H1 (cell line): ENCODE measurements at regions not wholly inside any gene's neighbourhood (a gene's known extent, or its start where the extent isn't known, plus 50 kb on each side); places are given as distances from the start of the nearest gene placed in this dataset.

Experiments
- CTCF ChIA-PET: fragments of 300-600 bp; sonication (Branson Sonifier 250); formaldehyde crosslinking; loops from one replicate; lab custom pipeline; 2021; ENCODE audit not compliant: partially characterized antibody; lab: Charles Lee
- POLR2A ChIA-PET: fragments of 300-600 bp; sonication (Branson Sonifier 250); formaldehyde crosslinking; loops from one replicate; lab custom pipeline; 2021; ENCODE audit warnings: inconsistent platforms; ENCODE audit not compliant: partially characterized antibody; lab: Charles Lee
- DNase-seq, 2 experiments: peaks; one replicate each; pipeline versions ENCODE4 v3.0.0 to v3.0.0-alpha.2; 2010 to 2022; ENCODE audit warnings: low spot score in 2 of 2, low read depth in 1 of 2, mixed read lengths in 1 of 2
- FAIRE-seq: peaks from 2 replicates; lab custom pipeline; 2011; peaks lifted over from hg19 to GRCh38; lab: Jason Lieb, UNC
- H2AFZ ChIP-seq: 2 replicates; pipeline ENCODE4 v1.8.1; 2012; ENCODE audit warnings: low read length, inconsistent platforms
- H2AK5ac ChIP-seq: 2 replicates; pipeline ENCODE4 v1.6.1; 2013; ENCODE audit warnings: low read depth, low read length
- H2BK120ac ChIP-seq: replicated peaks from 2 replicates; pipeline ENCODE3; 2013; ENCODE audit warnings: low read depth, low read length, inconsistent platforms
- H2BK12ac ChIP-seq: 2 replicates; pipeline ENCODE4 v1.6.1; 2013; ENCODE audit warnings: low read depth, low read length
- H2BK15ac ChIP-seq: 2 replicates; pipeline ENCODE4 v1.6.1; 2013; ENCODE audit warnings: low read length
- H2BK20ac ChIP-seq: 2 replicates; pipeline ENCODE4 v1.6.1; 2013; ENCODE audit warnings: low read length
- H2BK5ac ChIP-seq: 2 replicates; pipeline ENCODE4 v1.6.1; 2013; ENCODE audit warnings: low read depth, low read length
- H3K14ac ChIP-seq: 2 replicates; pipeline ENCODE4 v1.6.1; 2013; ENCODE audit warnings: inconsistent platforms; ENCODE audit not compliant: insufficient read length
- H3K18ac ChIP-seq: 2 replicates; pipeline ENCODE4 v1.6.1; 2013; ENCODE audit warnings: low read length; ENCODE audit errors: extremely low read depth
- H3K23ac ChIP-seq: 2 replicates; pipeline ENCODE4 v1.6.1; 2013; ENCODE audit warnings: inconsistent platforms; ENCODE audit not compliant: insufficient read length
- H3K23me2 ChIP-seq: 2 replicates; pipeline ENCODE4 v1.6.1; 2013; ENCODE audit warnings: low read depth, low read length
- H3K27ac ChIP-seq: 2 replicates; pipeline ENCODE4 v1.6.1; 2011; ENCODE audit warnings: low read depth, low read length, inconsistent platforms
- H3K27me3 ChIP-seq, 4 experiments: replicated peaks in 1 of 4; 1 replicate in 1 of 4; 2 replicates in 3 of 4; pipeline versions ENCODE4 v1.6.1 to v1.8.1; 2011 to 2013; ENCODE audit warnings: low read length in 3 of 4, mild to moderate bottlenecking in 3 of 4, inconsistent platforms in 2 of 4, mixed read lengths in 2 of 4, moderate library complexity in 1 of 4; ENCODE audit not compliant: control insufficient read depth in 3 of 4, insufficient read depth in 3 of 4; ENCODE audit errors: extremely low read depth in 1 of 4
- H3K36me3 ChIP-seq, 4 experiments: 2 replicates each; pipeline versions ENCODE4 v1.6.1 to v1.8.1; 2011 to 2013; ENCODE audit warnings: mild to moderate bottlenecking in 4 of 4, low read length in 3 of 4, moderate library complexity in 2 of 4, control low read depth in 1 of 4, inconsistent platforms in 1 of 4; ENCODE audit not compliant: insufficient read depth in 4 of 4, control insufficient read depth in 2 of 4
- H3K4ac ChIP-seq: replicated peaks from 2 replicates; pipeline ENCODE3; 2013; ENCODE audit warnings: low read length, low read depth, mixed read lengths, inconsistent platforms; ENCODE audit not compliant: insufficient read length
- H3K4me1 ChIP-seq, 4 experiments: replicated peaks in 1 of 4; 1 replicate in 1 of 4; 2 replicates in 3 of 4; pipeline versions ENCODE4 v1.6.1 to v1.8.1; 2011 to 2013; ENCODE audit warnings: low read length in 3 of 4, inconsistent platforms in 2 of 4, mixed read lengths in 1 of 4; ENCODE audit not compliant: insufficient read depth in 4 of 4, control insufficient read depth in 3 of 4
- H3K4me2 ChIP-seq, 2 experiments: 2 replicates each; pipeline versions ENCODE4 v1.6.1 to v1.8.1; 2011 to 2013; ENCODE audit warnings: low read depth in 2 of 2, low read length in 2 of 2, control low read depth in 1 of 2, inconsistent platforms in 1 of 2, mild to moderate bottlenecking in 1 of 2; ENCODE audit not compliant: insufficient read depth in 1 of 2
- H3K4me3 ChIP-seq, 4 experiments: fragments of 200-600, 300-600 bp in 1 of 4; sonication (generic), shearing (Covaris generic), sonication (Bioruptor Twin) in 1 of 4; 2 replicates each; pipeline versions ENCODE4 v1.5.1 to v1.8.1; 2011 to 2016; ENCODE audit warnings: low read length in 4 of 4, low read depth in 3 of 4, control low read depth in 2 of 4, inconsistent platforms in 2 of 4, mild to moderate bottlenecking in 2 of 4, mixed read lengths in 1 of 4, moderate library complexity in 1 of 4; ENCODE audit not compliant: insufficient read depth in 2 of 4; ENCODE audit errors: extremely low read depth in 1 of 4
- H3K56ac ChIP-seq: replicated peaks from 2 replicates; pipeline ENCODE3; 2013; ENCODE audit warnings: low read depth, mild to moderate bottlenecking, mixed read lengths, low read length, inconsistent platforms; ENCODE audit not compliant: insufficient read length
- H3K79me1 ChIP-seq: 2 replicates; pipeline ENCODE4 v1.6.1; 2013; ENCODE audit warnings: low read depth, low read length, control low read depth
- H3K79me2 ChIP-seq, 2 experiments: 2 replicates each; pipeline versions ENCODE4 v1.6.1 to v1.8.1; 2012 to 2013; ENCODE audit warnings: low read length in 2 of 2, mild to moderate bottlenecking in 2 of 2, inconsistent platforms in 1 of 2; ENCODE audit not compliant: insufficient read depth in 2 of 2, control insufficient read depth in 1 of 2
- H3K9ac ChIP-seq, 4 experiments: replicated peaks in 1 of 4; 1 replicate in 1 of 4; 2 replicates in 3 of 4; pipeline versions ENCODE4 v1.6.1 to v1.8.1; 2011 to 2013; ENCODE audit warnings: low read depth in 3 of 4, low read length in 3 of 4, control low read depth in 2 of 4, mild to moderate bottlenecking in 2 of 4, moderate library complexity in 2 of 4, inconsistent platforms in 1 of 4; ENCODE audit errors: extremely low read depth in 1 of 4
- H3K9me3 ChIP-seq, 2 experiments: 2 replicates each; pipeline versions ENCODE4 v1.6.1 to v1.8.1; 2012 to 2013; ENCODE audit warnings: mild to moderate bottlenecking in 2 of 2, moderate library complexity in 2 of 2, control low read depth in 1 of 2, inconsistent platforms in 1 of 2, low read depth in 1 of 2, low read length in 1 of 2, mixed read lengths in 1 of 2; ENCODE audit not compliant: insufficient read depth in 2 of 2
- H4K20me1 ChIP-seq, 2 experiments: replicated peaks in 1 of 2; 2 replicates each; pipeline versions ENCODE3 to v1.8.1; 2011 to 2013; ENCODE audit warnings: inconsistent platforms in 2 of 2, low read length in 2 of 2, mild to moderate bottlenecking in 1 of 2; ENCODE audit not compliant: insufficient read depth in 2 of 2, control insufficient read depth in 1 of 2
- H4K5ac ChIP-seq: 2 replicates; pipeline ENCODE4 v1.6.1; 2013; ENCODE audit warnings: low read length, low read depth, mixed read lengths, inconsistent platforms; ENCODE audit not compliant: insufficient read length
- H4K8ac ChIP-seq: 2 replicates; pipeline ENCODE4 v1.8.0; 2013; ENCODE audit warnings: mild to moderate bottlenecking, moderate library complexity, low read length, inconsistent platforms; ENCODE audit not compliant: insufficient read depth; ENCODE audit errors: extremely low read depth
- H4K91ac ChIP-seq: replicated peaks from 2 replicates; pipeline ENCODE3; 2013; ENCODE audit warnings: low read length, mixed read lengths, inconsistent platforms; ENCODE audit not compliant: insufficient read length
- BACH1 ChIP-seq: IDR thresholded peaks from 2 replicates; pipeline ENCODE4 v1.6.1; 2012; ENCODE audit warnings: low read length, improper control_type of control experiment
- CTBP2 ChIP-seq: IDR thresholded peaks from 2 replicates; pipeline ENCODE4 v1.7.0; 2011; ENCODE audit warnings: borderline replicate concordance, mild to moderate bottlenecking, moderate library complexity, mixed read lengths, low read length; ENCODE audit not compliant: insufficient read depth, insufficient read length
- HDAC2 ChIP-seq, 2 experiments: fragments of 300-600 bp in 1 of 2; sonication (generic) in 1 of 2; IDR thresholded peaks; 2 replicates each; pipeline ENCODE4 v1.6.1; 2011 to 2012; ENCODE audit warnings: low read depth in 2 of 2, low read length in 2 of 2, mild to moderate bottlenecking in 2 of 2, moderate library complexity in 2 of 2, borderline replicate concordance in 1 of 2, inconsistent platforms in 1 of 2
- TAF7 ChIP-seq: optimal IDR thresholded peaks from 2 replicates; pipeline ENCODE3; 2011; ENCODE audit warnings: low read depth, mild to moderate bottlenecking, inconsistent platforms, low read length, moderate library complexity, borderline replicate concordance
- TBP ChIP-seq: IDR thresholded peaks from 2 replicates; pipeline ENCODE4 v1.6.1; 2011; ENCODE audit warnings: low read depth, low read length, improper control_type of control experiment
- TCF12 ChIP-seq: IDR thresholded peaks from 2 replicates; pipeline ENCODE4 v1.6.1; 2011; ENCODE audit warnings: low read depth, mild to moderate bottlenecking, low read length
- WGBS, 2 experiments: shearing (Covaris generic) in 1 of 2; methylation state at CpG; one replicate each; pipeline versions ENCODE4 v1.1.6 to v1.1.7; 2013 to 2015; ENCODE audit warnings: low lambda C conversion rate in 2 of 2, mixed read lengths in 2 of 2, inconsistent platforms in 1 of 2, low coverage in 1 of 2, missing lambda C conversion rate in 1 of 2; ENCODE audit not compliant: insufficient replicate concordance in 2 of 2, insufficient coverage in 1 of 2, insufficient read length in 1 of 2; ENCODE audit errors: extremely low coverage in 1 of 2, missing lambda C conversion rate in 1 of 2; 5-methylcytosine and 5-hydroxymethylcytosine counted together

DNA sequence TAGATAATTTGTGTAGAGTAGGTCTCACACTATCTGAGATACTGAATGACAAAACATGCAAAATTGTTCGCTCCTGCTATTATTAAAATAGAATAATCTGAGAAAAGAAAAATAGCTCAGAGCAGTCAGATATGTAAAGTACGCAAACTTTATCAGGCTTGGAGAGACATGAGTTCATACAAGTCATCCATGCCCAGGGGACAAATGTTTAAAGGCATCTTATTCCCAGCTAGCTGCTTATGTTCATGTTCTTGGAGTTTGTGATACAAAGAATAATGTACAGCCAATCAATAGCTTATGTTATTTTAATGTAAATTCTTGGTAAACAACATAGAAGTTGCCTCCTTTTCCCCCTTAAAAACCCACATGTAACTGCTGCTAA, 69.4 kb upstream of the USP25 start:
- Histone ChIP-seq H2BK20ac (no peak overlapping the region), H3K23me2 (no peaks in the 10 kb centered on the region; the same call in 1 of the 2 replicates), H4K8ac (no peak overlapping the region), H4K5ac (no peak overlapping the region), H3K27me3 (no peaks in the 10 kb centered on the region), H3K4me3 (no peak overlapping the region), H2BK15ac (no peak overlapping the region), H3K27ac (no peak overlapping the region), H3K23ac (no peak overlapping the region), H3K4me2 (no peak overlapping the region), H3K14ac (no peak overlapping the region), H2BK120ac (no peak overlapping the region), H3K18ac (no peak overlapping the region), H3K56ac (no peak overlapping the region), H4K91ac (no peak overlapping the region), H2BK5ac (no peak overlapping the region), H4K20me1 (no peaks in the 10 kb centered on the region), H3K79me2 (no peaks in the 10 kb centered on the region), H2AK5ac (no peak overlapping the region), H3K79me1 (no peaks in the 10 kb centered on the region), H3K4ac (no peak overlapping the region), H2AFZ (no peak overlapping the region), H2BK12ac (no peak overlapping the region), H3K36me3 (no peaks in the 10 kb centered on the region), H3K9ac (no peak overlapping the region), H3K4me1 (no peaks in the 10 kb centered on the region), H3K9me3 (no peaks in the 10 kb centered on the region)
- DNase-seq = no peak
- 85% methylated on average over 2 of the region's 2 CpGs; no CpG with 5 or more reads in 1 of the 2 experiments for WGBS, 2 experiments
- ChIA-PET POLR2A (no interaction called here), CTCF (interaction anchor here (0.9 kb wide), 1 partner anchor 31 kb away, joined by 3 read pairs; no protein-coding TSS in a partner anchor)
- no peak for TF ChIP-seq CTBP2
- no peak for TF ChIP-seq TCF12
- TF ChIP-seq HDAC2 (IDR thresholded peaks at IDR 0.05; ENCODE audit: borderline replicate concordance in 1 of 2, low read depth in 2 of 2, low read length in 2 of 2) = no peak
- no peak for TF ChIP-seq TBP
- no peak for TF ChIP-seq TAF7
- no peak for TF ChIP-seq BACH1
- no peak for FAIRE-seq
